A549 (cell line): ENCODE measurements at regions not wholly inside any gene's neighbourhood (a gene's known extent, or its start where the extent isn't known, plus 50 kb on each side); places are given as distances from the start of the nearest gene placed in this dataset.
"Not testable (repeated sequence)": the region's sequence is repeated elsewhere in the genome, so short reads cannot be mapped to it uniquely, and the experiment has no call there.

Experiments
- ATAC-seq, 2 experiments: fragments of 200-7000 bp in 1 of 2; fragments of >200 bp in 1 of 2; cut with Nextera tagmentation in 1 of 2; cut with Tn5 transposase in 1 of 2; 3 replicates each; pipeline versions ENCODE4 v1.8.0 to v1.9.1; 2018 to 2020; ENCODE audit warnings: mild to moderate bottlenecking in 1 of 2, moderate library complexity in 1 of 2
- CTCF ChIA-PET: fragments of 300-600 bp; sonication (Branson Sonifier 250); formaldehyde crosslinking; extraction: SDS; loops from one replicate; lab custom pipeline; 2021; ENCODE audit warnings: antibody characterized with exemption, inconsistent platforms; lab: Yijun Ruan, JAX
- POLR2A ChIA-PET: fragments of 350-600 bp; formaldehyde crosslinking; extraction: SDS; loops from one replicate; lab custom pipeline; 2021; ENCODE audit warnings: antibody characterized with exemption, inconsistent platforms; lab: Yijun Ruan, JAX
- DNase-seq, 2 experiments: peaks; one replicate each; pipeline versions ENCODE4 v3.0.0 to v3.0.0-alpha.2; 2011 to 2016; ENCODE audit warnings: low read depth in 1 of 2, low spot score in 1 of 2
- FAIRE-seq: peaks from 2 replicates; lab custom pipeline; 2011; peaks lifted over from hg19 to GRCh38; lab: Jason Lieb, UNC
- H3K27ac ChIP-seq, 2 experiments: fragments of >200 bp; sonication (Bioruptor Twin); formaldehyde crosslinking; 3 replicates each; pipeline ENCODE4 v1.5.1; 2016 to 2017
- H3K4me1 ChIP-seq: fragments of >200 bp; sonication (Bioruptor Twin); formaldehyde crosslinking; 3 replicates; pipeline ENCODE4 v1.6.1; 2016
- H3K4me2 ChIP-seq: fragments of >200 bp; sonication (Bioruptor Twin); formaldehyde crosslinking; 3 replicates; pipeline ENCODE4 v1.6.1; 2016
- H3K4me3 ChIP-seq: fragments of >200 bp; sonication (Bioruptor Twin); formaldehyde crosslinking; 3 replicates; pipeline ENCODE4 v1.5.1; 2016
- H3K9me3 ChIP-seq: fragments of >200 bp; sonication (Bioruptor Twin); formaldehyde crosslinking; 3 replicates; pipeline ENCODE4 v1.6.1; 2016
- EHMT2 ChIP-seq: fragments of 200-600 bp; sonication (generic); IDR thresholded peaks from 2 replicates; pipeline ENCODE4 v1.6.1; 2016; ENCODE audit warnings: antibody characterized with exemption, low read depth, mild to moderate bottlenecking, moderate library complexity
- EP300 ChIP-seq, 2 experiments: fragments of >200 bp; sonication (Bioruptor Twin); formaldehyde crosslinking; IDR thresholded peaks; 2 replicates in 1 of 2; 3 replicates in 1 of 2; pipeline ENCODE4 v1.6.1; 2016 to 2017
- ESRRA ChIP-seq: fragments of 150-350 bp; IDR thresholded peaks from 2 replicates; pipeline ENCODE4 v1.6.1; 2014; ENCODE audit warnings: mild to moderate bottlenecking, low read length, borderline replicate concordance
- FOSB ChIP-seq: fragments of 250-450 bp; sonication (Bioruptor Pico); IDR thresholded peaks from 2 replicates; pipeline ENCODE4 v1.5.0; 2020; ENCODE audit warnings: mild to moderate bottlenecking, moderate library complexity
- FOSL2 ChIP-seq, 2 experiments: fragments of 450-650 bp in 1 of 2; fragments of >200 bp in 1 of 2; sonication (Bioruptor Twin) in 1 of 2; formaldehyde crosslinking; IDR thresholded peaks; 2 replicates each; pipeline versions ENCODE4 v1.5.0 to v1.6.1; 2016 to 2020; ENCODE audit warnings: mild to moderate bottlenecking in 1 of 2, moderate library complexity in 1 of 2
- GATA3 ChIP-seq: IDR thresholded peaks from 2 replicates; pipeline ENCODE4 v1.6.1; 2012; ENCODE audit warnings: borderline replicate concordance
- HDAC2 ChIP-seq: fragments of 200-600 bp; sonication (generic); IDR thresholded peaks from 2 replicates; pipeline ENCODE4 v1.6.1; 2016
- HEYL ChIP-seq: fragments of 250-450 bp; sonication (Bioruptor Pico); IDR thresholded peaks from 2 replicates; pipeline ENCODE4 v1.8.0; 2021; ENCODE audit warnings: mild to moderate bottlenecking, moderate library complexity
- NFE2L2 ChIP-seq: fragments of 150-350 bp; conservative IDR thresholded peaks from 2 replicates; pipeline ENCODE4 v1.6.1; 2014; ENCODE audit warnings: low read length
- NPAS2 ChIP-seq: fragments of 250-450 bp; sonication (Bioruptor Pico); IDR thresholded peaks from 2 replicates; pipeline ENCODE4 v1.8.0; 2022; ENCODE audit warnings: mild to moderate bottlenecking, moderate library complexity, borderline replicate concordance
- PHF8 ChIP-seq: fragments of 200-600 bp; sonication (generic); IDR thresholded peaks from 2 replicates; pipeline ENCODE4 v1.6.1; 2016; ENCODE audit warnings: low read depth, mild to moderate bottlenecking, antibody characterized with exemption, moderate library complexity, borderline replicate concordance
- RFX5 ChIP-seq: fragments of 450-650 bp; IDR thresholded peaks from 2 replicates; pipeline ENCODE4 v1.7.1; 2014; ENCODE audit warnings: antibody characterized with exemption, mild to moderate bottlenecking, moderate library complexity
- SREBF2 ChIP-seq: fragments of 450-650 bp; IDR thresholded peaks from 2 replicates; pipeline ENCODE4 v1.6.1; 2014; ENCODE audit warnings: mild to moderate bottlenecking, moderate library complexity
- ZC3H11A ChIP-seq: fragments of 450-650 bp; IDR thresholded peaks from 2 replicates; pipeline ENCODE4 v1.6.1; 2014; ENCODE audit warnings: antibody characterized with exemption, mild to moderate bottlenecking
- ZFP36 ChIP-seq: fragments of 450-650 bp; IDR thresholded peaks from 2 replicates; pipeline ENCODE4 v1.6.1; 2014; ENCODE audit warnings: borderline replicate concordance; ENCODE audit not compliant: partially characterized antibody
- ZSCAN20 ChIP-seq: fragments of 250-450 bp; sonication (Bioruptor Pico); IDR thresholded peaks from 2 replicates; pipeline ENCODE4 v1.8.0; 2022; ENCODE audit warnings: mild to moderate bottlenecking, moderate library complexity
- WGBS: methylation state at CpG from one replicate; pipeline ENCODE4 v1.1.6; 2017; ENCODE audit errors: missing lambda C conversion rate; 5-methylcytosine and 5-hydroxymethylcytosine counted together
- TF ChIP-seq, protein P1 (sequence below): fragments of 450-650 bp; IDR thresholded peaks from 2 replicates; pipeline ENCODE4 v1.6.1; 2014; ENCODE audit warnings: antibody characterized with exemption
- TF ChIP-seq, protein P2 (sequence below): fragments of 250-450 bp; sonication (Bioruptor Pico); IDR thresholded peaks from 2 replicates; pipeline ENCODE4 v1.5.0; 2020; ENCODE audit warnings: low read depth, mild to moderate bottlenecking, moderate library complexity
- TF ChIP-seq, protein P3 (sequence below): fragments of >200 bp; sonication (Bioruptor Twin); formaldehyde crosslinking; IDR thresholded peaks from 2 replicates; pipeline ENCODE4 v1.6.1; 2016
- TF ChIP-seq, protein P4 (sequence below): IDR thresholded peaks from 2 replicates; pipeline ENCODE4 v1.6.1; 2012
- TF ChIP-seq, protein P5 (sequence below): fragments of 250-450 bp; sonication (Bioruptor Pico); IDR thresholded peaks from 2 replicates; pipeline ENCODE4 v1.5.0; 2021; ENCODE audit warnings: mild to moderate bottlenecking, moderate library complexity, borderline replicate concordance
- TF ChIP-seq, protein P6 (sequence below): IDR thresholded peaks from 2 replicates; pipeline ENCODE4 v1.6.1; 2012; ENCODE audit warnings: low read depth, borderline replicate concordance

DNA sequence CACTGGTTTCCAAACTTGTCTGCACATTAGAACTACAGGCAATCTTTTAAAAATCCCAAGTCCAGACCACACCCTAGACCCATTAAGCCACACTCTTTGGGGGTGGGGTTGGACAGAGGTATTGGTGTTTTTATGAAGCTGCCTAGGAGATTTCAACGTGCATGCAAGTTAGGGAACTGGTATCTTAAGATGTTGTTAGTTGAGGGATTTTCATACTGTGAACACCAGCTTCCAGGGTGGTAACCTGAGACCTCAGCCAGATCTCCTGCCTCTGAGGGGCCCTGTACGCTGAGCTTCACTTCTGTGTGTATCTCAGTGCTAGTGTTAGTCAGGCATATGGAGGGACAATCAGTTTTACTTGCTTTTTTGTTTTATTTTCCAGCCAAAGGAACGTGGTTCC is 138.0 kb downstream of the UTRN start (continued):
- TF ChIP-seq ZC3H11A = no peak

DNA sequence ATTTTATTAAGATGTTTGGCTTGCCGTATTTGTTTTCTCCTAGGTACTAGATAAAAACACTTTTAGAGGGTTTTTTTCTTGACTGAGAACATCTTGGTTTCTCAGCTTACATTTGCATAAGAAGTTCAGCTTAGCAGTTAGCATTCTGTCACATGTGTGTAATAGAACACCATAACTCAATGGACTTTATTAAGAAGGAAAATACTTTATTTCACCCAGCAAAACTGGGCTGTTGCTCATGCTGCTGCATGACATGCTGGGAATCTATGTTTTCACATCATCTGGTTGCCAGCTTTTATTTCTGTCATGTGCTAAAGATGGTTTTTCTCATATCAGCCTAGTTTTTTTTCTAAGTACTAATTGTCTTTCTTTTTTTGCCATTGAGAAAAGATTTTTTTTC is 144.6 kb downstream of the UTRN start:
- Histone ChIP-seq H3K4me2 (no peak overlapping the region), H3K27ac (no peak overlapping the region), H3K4me3 (no peak overlapping the region), H3K4me1 (peaks cover 5% of the 10 kb centered on the region; the same call in 1 of the 3 replicates), H3K9me3 (no peaks in the 10 kb centered on the region)
- POLR2A ChIA-PET = no interaction called here
- WGBS = 96% methylated on average over 1 of the region's 1 CpG
- DNase-seq (no peak), ATAC-seq (no peak), FAIRE-seq (no peak)
- TF ChIP-seq, protein P1, sequence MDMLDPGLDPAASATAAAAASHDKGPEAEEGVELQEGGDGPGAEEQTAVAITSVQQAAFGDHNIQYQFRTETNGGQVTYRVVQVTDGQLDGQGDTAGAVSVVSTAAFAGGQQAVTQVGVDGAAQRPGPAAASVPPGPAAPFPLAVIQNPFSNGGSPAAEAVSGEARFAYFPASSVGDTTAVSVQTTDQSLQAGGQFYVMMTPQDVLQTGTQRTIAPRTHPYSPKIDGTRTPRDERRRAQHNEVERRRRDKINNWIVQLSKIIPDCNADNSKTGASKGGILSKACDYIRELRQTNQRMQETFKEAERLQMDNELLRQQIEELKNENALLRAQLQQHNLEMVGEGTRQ = no peak
- TF ChIP-seq, protein P2, sequence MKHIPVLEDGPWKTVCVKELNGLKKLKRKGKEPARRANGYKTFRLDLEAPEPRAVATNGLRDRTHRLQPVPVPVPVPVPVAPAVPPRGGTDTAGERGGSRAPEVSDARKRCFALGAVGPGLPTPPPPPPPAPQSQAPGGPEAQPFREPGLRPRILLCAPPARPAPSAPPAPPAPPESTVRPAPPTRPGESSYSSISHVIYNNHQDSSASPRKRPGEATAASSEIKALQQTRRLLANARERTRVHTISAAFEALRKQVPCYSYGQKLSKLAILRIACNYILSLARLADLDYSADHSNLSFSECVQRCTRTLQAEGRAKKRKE = no peak
- TF ChIP-seq NPAS2 (CRISPR knock-in tag) (no peak), EP300 (IDR thresholded peaks at IDR 0.05) (no peak), FOSB (CRISPR knock-in tag) (no peak), ESRRA (no peak), ZSCAN20 (CRISPR knock-in tag) (no peak), FOSL2 (IDR thresholded peaks at IDR 0.05) (no peak), FOSL2 (CRISPR knock-in tag; IDR thresholded peaks at IDR 0.05) (no peak)
- CTCF ChIA-PET = no interaction called here

DNA sequence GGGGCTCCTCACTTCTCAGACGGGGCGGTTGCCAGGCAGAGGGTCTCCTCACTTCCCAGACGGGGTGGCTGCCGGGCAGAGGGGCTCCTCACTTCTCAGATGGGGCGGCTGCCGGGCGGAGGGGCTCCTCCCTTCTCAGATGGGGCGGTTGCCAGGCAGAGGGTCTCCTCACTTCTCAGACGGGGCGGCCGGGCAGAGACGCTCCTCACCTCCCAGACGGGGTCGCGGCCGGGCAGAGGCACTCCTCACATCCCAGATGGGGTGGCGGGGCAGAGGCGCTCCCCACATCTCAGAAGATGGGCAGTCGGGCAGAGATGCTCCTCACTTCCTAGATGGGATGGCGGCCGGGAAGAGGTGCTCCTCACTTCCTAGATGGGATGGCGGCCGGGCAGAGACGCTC is 148.3 kb downstream of the UTRN start:
- CTCF ChIA-PET, POLR2A ChIA-PET, H3K9me3 ChIP-seq, H3K27ac ChIP-seq, H3K4me3 ChIP-seq, ATAC-seq, H3K4me2 ChIP-seq, FAIRE-seq, DNase-seq: not testable (repeated sequence)
- no CpG with 5 or more reads among the region's 24 CpGs for WGBS
- H3K4me1 ChIP-seq = peaks cover 15% of the 10 kb centered on the region; the same call in 2 of the 3 replicates

DNA sequence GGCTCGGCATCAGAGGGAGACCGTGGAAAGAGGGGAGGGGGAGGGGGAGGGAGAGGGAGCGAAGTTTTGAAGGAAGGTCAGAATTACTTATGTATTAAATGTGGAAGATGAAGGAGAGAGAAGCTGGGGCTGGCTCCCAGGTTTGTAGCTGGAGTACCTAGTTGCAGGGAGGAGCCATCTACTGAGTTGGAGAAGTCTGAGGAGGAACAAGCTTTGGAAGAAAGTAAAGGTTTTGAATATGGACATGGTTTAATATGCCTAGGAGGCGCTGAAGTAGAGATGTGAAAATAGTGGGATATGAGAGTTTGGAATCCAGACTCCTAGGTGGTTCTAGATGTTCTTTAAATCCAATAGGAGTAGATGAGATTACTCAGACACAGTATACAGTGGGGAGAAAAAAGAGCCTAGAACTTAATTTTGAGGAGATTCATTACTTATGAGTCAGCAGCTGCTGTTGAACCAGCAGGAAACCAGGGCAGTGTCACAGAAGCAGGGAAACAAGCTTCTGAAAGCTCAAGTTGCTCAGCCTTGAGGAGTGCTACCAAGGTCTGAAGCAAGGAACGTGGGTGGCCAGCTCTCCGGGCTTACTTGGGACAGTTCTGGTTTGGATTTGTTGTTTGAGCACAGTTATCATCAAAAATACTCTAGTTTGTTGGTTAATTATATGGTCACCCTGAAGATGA is 149.3 kb downstream of the UTRN start:
- Histone ChIP-seq H3K4me1 (peaks cover 15% of the 10 kb centered on the region; the same call in 2 of the 3 replicates), H3K4me3 (no peak overlapping the region), H3K9me3 (no peaks in the 10 kb centered on the region), H3K4me2 (no peak overlapping the region), H3K27ac (no peak overlapping the region)
- ATAC-seq (peak in 1 of 2 experiments; percentile 46; a peak in 2 of 6 replicates), DNase-seq (no peak), FAIRE-seq (no peak)
- CTCF ChIA-PET = interaction anchor here (0.9 to 1.2 kb wide), 2 partner anchors 48 to 114 kb away, joined by 3 read pairs; no protein-coding TSS in a partner anchor
- 81% methylated on average over 4 of the region's 6 CpGs for WGBS
- POLR2A ChIA-PET = interaction anchor here (0.7 kb wide), 1 partner anchor 148 kb away, joined by 3 read pairs; no protein-coding TSS in a partner anchor
- TF ChIP-seq FOSL2 (IDR thresholded peaks at IDR 0.05) (no peak), FOSL2 (CRISPR knock-in tag; IDR thresholded peaks at IDR 0.05) (no peak), EHMT2 (no peak), RFX5 (no peak), GATA3 (no peak), HDAC2 (no peak), SREBF2 (no peak), PHF8 (no peak), ZFP36 (no peak), HEYL (CRISPR knock-in tag) (no peak), NFE2L2 (no peak)
- TF ChIP-seq, protein P1 = no peak
- TF ChIP-seq, protein P3, sequence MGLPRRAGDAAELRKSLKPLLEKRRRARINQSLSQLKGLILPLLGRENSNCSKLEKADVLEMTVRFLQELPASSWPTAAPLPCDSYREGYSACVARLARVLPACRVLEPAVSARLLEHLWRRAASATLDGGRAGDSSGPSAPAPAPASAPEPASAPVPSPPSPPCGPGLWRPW = no peak
- TF ChIP-seq, protein P4, sequence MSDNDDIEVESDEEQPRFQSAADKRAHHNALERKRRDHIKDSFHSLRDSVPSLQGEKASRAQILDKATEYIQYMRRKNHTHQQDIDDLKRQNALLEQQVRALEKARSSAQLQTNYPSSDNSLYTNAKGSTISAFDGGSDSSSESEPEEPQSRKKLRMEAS = no peak
- TF ChIP-seq, protein P5, sequence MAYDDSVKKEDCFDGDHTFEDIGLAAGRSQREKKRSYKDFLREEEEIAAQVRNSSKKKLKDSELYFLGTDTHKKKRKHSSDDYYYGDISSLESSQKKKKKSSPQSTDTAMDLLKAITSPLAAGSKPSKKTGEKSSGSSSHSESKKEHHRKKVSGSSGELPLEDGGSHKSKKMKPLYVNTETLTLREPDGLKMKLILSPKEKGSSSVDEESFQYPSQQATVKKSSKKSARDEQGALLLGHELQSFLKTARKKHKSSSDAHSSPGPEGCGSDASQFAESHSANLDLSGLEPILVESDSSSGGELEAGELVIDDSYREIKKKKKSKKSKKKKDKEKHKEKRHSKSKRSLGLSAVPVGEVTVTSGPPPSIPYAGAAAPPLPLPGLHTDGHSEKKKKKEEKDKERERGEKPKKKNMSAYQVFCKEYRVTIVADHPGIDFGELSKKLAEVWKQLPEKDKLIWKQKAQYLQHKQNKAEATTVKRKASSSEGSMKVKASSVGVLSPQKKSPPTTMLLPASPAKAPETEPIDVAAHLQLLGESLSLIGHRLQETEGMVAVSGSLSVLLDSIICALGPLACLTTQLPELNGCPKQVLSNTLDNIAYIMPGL (CRISPR knock-in tag) = no peak
- TF ChIP-seq, protein P6, sequence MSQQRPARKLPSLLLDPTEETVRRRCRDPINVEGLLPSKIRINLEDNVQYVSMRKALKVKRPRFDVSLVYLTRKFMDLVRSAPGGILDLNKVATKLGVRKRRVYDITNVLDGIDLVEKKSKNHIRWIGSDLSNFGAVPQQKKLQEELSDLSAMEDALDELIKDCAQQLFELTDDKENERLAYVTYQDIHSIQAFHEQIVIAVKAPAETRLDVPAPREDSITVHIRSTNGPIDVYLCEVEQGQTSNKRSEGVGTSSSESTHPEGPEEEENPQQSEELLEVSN = no peak
